NB4 (cell line): ENCODE measurements at regions not wholly inside any gene's neighbourhood (a gene's known extent, or its start where the extent isn't known, plus 50 kb on each side); places are given as distances from the start of the nearest gene placed in this dataset.

Experiments used
- DNase-seq: peaks from one replicate; pipeline ENCODE4 v3.0.0; 2010; ENCODE audit warnings: low read depth
- H3K4me3 ChIP-seq: one replicate; pipeline ENCODE4 v1.5.1; 2011; ENCODE audit warnings: mild to moderate bottlenecking, low read depth, low read length, moderate library complexity
- CTCF ChIP-seq: IDR thresholded peaks from one replicate; pipeline ENCODE4 v1.5.1; 2012; ENCODE audit warnings: low read depth, low read length
- MYC ChIP-seq: IDR thresholded peaks from 2 replicates; pipeline ENCODE4 v1.6.1; 2011; ENCODE audit warnings: low read depth, low read length
- POLR2A ChIP-seq: IDR thresholded peaks from 2 replicates; pipeline ENCODE4 v1.6.1; 2011; ENCODE audit warnings: mild to moderate bottlenecking; ENCODE audit not compliant: insufficient read length; ENCODE audit errors: extremely low read depth
- TF ChIP-seq, protein P1 (sequence below): IDR thresholded peaks from 2 replicates; pipeline ENCODE4 v1.6.1; 2011; ENCODE audit warnings: low read depth, low read length

GRCh38 chrX:139039041-139039440, 327.5 kb upstream of the FGF13 start:
- no peak for DNase-seq
- H3K4me3 ChIP-seq, result no peak overlapping the region
- no peak for TF ChIP-seq POLR2A
- TF ChIP-seq MYC, result no peak
- TF ChIP-seq, protein P1, sequence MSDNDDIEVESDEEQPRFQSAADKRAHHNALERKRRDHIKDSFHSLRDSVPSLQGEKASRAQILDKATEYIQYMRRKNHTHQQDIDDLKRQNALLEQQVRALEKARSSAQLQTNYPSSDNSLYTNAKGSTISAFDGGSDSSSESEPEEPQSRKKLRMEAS, result no peak
- no peak for TF ChIP-seq CTCF

DNA sequence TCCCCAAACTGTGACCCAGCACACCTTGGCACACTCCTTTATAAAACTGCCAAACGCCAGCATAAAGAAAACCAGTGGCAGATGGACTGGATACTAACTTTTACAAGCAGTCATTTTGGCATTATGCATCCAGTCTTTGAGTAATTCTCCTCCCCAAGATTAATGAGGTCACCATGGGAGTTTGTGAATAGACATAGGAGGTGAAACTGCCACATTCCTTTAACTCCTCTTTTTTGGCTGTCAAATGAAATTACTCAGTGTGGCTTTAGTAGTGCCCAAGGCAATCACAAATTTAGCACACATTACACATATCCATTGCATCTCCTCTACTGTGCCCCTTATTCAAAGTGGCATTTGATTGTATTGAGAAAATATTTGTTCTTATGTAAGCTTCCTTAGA, 315.3 kb upstream of the FGF13 start:
- DNase-seq, result no peak
- no peak for TF ChIP-seq POLR2A
- TF ChIP-seq MYC, result no peak
- TF ChIP-seq, protein P1, result no peak
- no peak for TF ChIP-seq CTCF
- no peak overlapping the region for H3K4me3 ChIP-seq

DNA sequence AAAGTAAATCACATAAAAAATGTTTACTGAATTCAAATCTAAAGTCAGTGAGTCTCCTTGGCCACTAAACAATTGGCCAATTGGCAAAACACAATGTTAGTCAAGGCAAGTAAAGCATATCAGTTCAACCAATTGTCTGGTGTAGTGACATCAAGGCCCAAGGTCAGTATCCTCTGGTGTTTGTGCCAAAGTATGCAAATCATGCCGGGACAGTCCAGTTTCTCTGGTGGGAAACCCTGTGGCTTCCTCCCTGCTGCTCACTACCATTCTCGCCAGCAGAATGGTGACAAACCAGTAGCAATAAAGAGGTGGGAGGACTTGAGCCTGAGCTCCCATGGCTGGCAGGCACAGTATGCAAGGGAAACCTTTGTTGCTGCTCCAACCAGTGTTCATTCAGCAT, 314.9 kb upstream of the FGF13 start:
- TF ChIP-seq POLR2A (no peak), MYC (no peak), CTCF (no peak)
- TF ChIP-seq, protein P1, result no peak
- DNase-seq, result no peak
- H3K4me3 ChIP-seq, result no peak overlapping the region

GRCh38 chrX:139025816-139026215, 314.3 kb upstream of the FGF13 start:
- no peak overlapping the region for H3K4me3 ChIP-seq
- no peak for DNase-seq
- no peak for TF ChIP-seq POLR2A
- TF ChIP-seq MYC, result no peak
- no peak for TF ChIP-seq CTCF
- TF ChIP-seq, protein P1, result no peak

GRCh38 chrX:139023531-139023930, 312.0 kb upstream of the FGF13 start:
- TF ChIP-seq MYC, result no peak
- TF ChIP-seq POLR2A, result no peak
- TF ChIP-seq, protein P1, result no peak
- TF ChIP-seq CTCF, result no peak
- no peak overlapping the region for H3K4me3 ChIP-seq
- DNase-seq, result no peak

DNA sequence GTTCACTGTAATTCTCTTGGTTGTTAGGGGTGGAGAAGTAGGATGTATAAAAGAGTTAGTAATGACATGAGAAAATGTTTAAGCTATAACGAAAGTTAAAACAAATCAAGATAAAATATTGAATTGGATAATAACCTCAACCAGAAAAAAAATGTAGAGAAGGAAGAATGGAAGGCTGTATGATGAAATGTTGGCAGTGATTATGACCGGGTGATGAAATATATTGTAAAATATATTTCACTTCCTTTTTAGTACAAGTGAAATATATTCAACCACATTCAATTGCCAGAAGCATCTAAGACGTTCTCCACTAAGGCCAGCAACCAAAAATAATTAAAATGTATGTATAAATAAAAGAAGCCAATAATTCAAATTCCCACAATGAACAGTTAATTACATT, 309.3 kb upstream of the FGF13 start:
- no peak for DNase-seq
- TF ChIP-seq CTCF, result no peak
- H3K4me3 ChIP-seq, result no peak overlapping the region
